ENCODE measurements at regions not wholly inside any gene's neighbourhood (a gene's known extent, or its start where the extent isn't known, plus 50 kb on each side); places are given as distances from the start of the nearest gene placed in this dataset.

- no peaks in the 10 kb centered on the region for H3K27me3 ChIP-seq (ENCODE audit: low read depth, low read length)
- no peaks in the 10 kb centered on the region for H3K4me1 ChIP-seq (ENCODE audit: low read length)
- no peak overlapping the region for H3K4me3 ChIP-seq (ENCODE audit: low read length)
- no peaks in the 10 kb centered on the region for H3K9me3 ChIP-seq (ENCODE audit: insufficient read depth, low read length)
- no peak overlapping the region for H3K4me2 ChIP-seq (ENCODE audit: low read length)
- H3K27ac ChIP-seq (ENCODE audit: low read length), result no peak overlapping the region
- no peak overlapping the region for H2AFZ ChIP-seq (ENCODE audit: low read depth, low read length)
- no peaks in the 10 kb centered on the region for H4K20me1 ChIP-seq (ENCODE audit: insufficient read depth, low read length)
- no peaks in the 10 kb centered on the region for H3K79me2 ChIP-seq (ENCODE audit: low read length)
- no peak for TF ChIP-seq EZH2phosphoT487 (IDR thresholded peaks at IDR 0.05; ENCODE audit: low read depth)
- no peak for TF ChIP-seq CTCF (IDR thresholded peaks at IDR 0.05; ENCODE audit: low read depth, low read length)
- H3K9ac ChIP-seq (ENCODE audit: low read length), result no peak overlapping the region
- no peaks in the 10 kb centered on the region for H3K36me3 ChIP-seq (replicated peaks; ENCODE audit: low read depth, low read length)
Measured at GRCh38 chr14:101054671-101055070, 151.1 kb upstream of the RTL1 start.

- Histone ChIP-seq H3K9ac (ENCODE audit: low read length) (no peak overlapping the region), H3K9me3 (ENCODE audit: insufficient read depth, low read length) (no peaks in the 10 kb centered on the region), H4K20me1 (ENCODE audit: insufficient read depth, low read length) (no peaks in the 10 kb centered on the region), H3K4me1 (ENCODE audit: low read length) (no peaks in the 10 kb centered on the region), H2AFZ (ENCODE audit: low read depth, low read length) (no peak overlapping the region), H3K27ac (ENCODE audit: low read length) (no peak overlapping the region), H3K36me3 (replicated peaks; ENCODE audit: low read depth, low read length) (no peaks in the 10 kb centered on the region), H3K4me2 (ENCODE audit: low read length) (no peak overlapping the region), H3K4me3 (ENCODE audit: low read length) (no peak overlapping the region), H3K27me3 (ENCODE audit: low read depth, low read length) (no peaks in the 10 kb centered on the region), H3K79me2 (ENCODE audit: low read length) (no peaks in the 10 kb centered on the region)
- TF ChIP-seq EZH2phosphoT487 (IDR thresholded peaks at IDR 0.05; ENCODE audit: low read depth) (no peak), CTCF (IDR thresholded peaks at IDR 0.05; ENCODE audit: low read depth, low read length) (no peak)
Measured at GRCh38 chr14:101055106-101055662, 151.7 kb upstream of the RTL1 start.

GRCh38 chr14:101055776-101056374, 152.4 kb upstream of the RTL1 start:
- Histone ChIP-seq H3K27ac (ENCODE audit: low read length) (no peak overlapping the region), H2AFZ (ENCODE audit: low read depth, low read length) (no peak overlapping the region), H4K20me1 (ENCODE audit: insufficient read depth, low read length) (no peaks in the 10 kb centered on the region), H3K4me3 (ENCODE audit: low read length) (no peak overlapping the region), H3K4me1 (ENCODE audit: low read length) (no peaks in the 10 kb centered on the region), H3K79me2 (ENCODE audit: low read length) (no peaks in the 10 kb centered on the region), H3K9ac (ENCODE audit: low read length) (no peak overlapping the region), H3K4me2 (ENCODE audit: low read length) (no peak overlapping the region), H3K36me3 (replicated peaks; ENCODE audit: low read depth, low read length) (no peaks in the 10 kb centered on the region), H3K27me3 (ENCODE audit: low read depth, low read length) (no peaks in the 10 kb centered on the region), H3K9me3 (ENCODE audit: insufficient read depth, low read length) (no peaks in the 10 kb centered on the region)
- TF ChIP-seq CTCF (IDR thresholded peaks at IDR 0.05; ENCODE audit: low read depth, low read length), result no peak
- no peak for TF ChIP-seq EZH2phosphoT487 (IDR thresholded peaks at IDR 0.05; ENCODE audit: low read depth)

- H3K4me3 ChIP-seq (ENCODE audit: low read length), result no peak overlapping the region
- TF ChIP-seq EZH2phosphoT487 (IDR thresholded peaks at IDR 0.05; ENCODE audit: low read depth) (no peak), CTCF (IDR thresholded peaks at IDR 0.05; ENCODE audit: low read depth, low read length) (no peak)
- no peaks in the 10 kb centered on the region for H3K4me1 ChIP-seq (ENCODE audit: low read length)
- no peaks in the 10 kb centered on the region for H4K20me1 ChIP-seq (ENCODE audit: insufficient read depth, low read length)
- no peak overlapping the region for H2AFZ ChIP-seq (ENCODE audit: low read depth, low read length)
- no peaks in the 10 kb centered on the region for H3K27me3 ChIP-seq (ENCODE audit: low read depth, low read length)
- H3K27ac ChIP-seq (ENCODE audit: low read length), result no peak overlapping the region
- H3K36me3 ChIP-seq (replicated peaks; ENCODE audit: low read depth, low read length), result no peaks in the 10 kb centered on the region
- no peak overlapping the region for H3K9ac ChIP-seq (ENCODE audit: low read length)
- no peak overlapping the region for H3K4me2 ChIP-seq (ENCODE audit: low read length)
- no peaks in the 10 kb centered on the region for H3K9me3 ChIP-seq (ENCODE audit: insufficient read depth, low read length)
- H3K79me2 ChIP-seq (ENCODE audit: low read length), result no peaks in the 10 kb centered on the region
Measured at GRCh38 chr14:101056446-101056845, 152.9 kb upstream of the RTL1 start.

All from OCI-LY3 (cell line).